Stimulated activated CD8-positive, alpha-beta memory T cell treated with anti-CD3 and anti-CD28 coated beads, Interleukin-2, amount 100 ng/mL, for 1 hour (primary cell): ENCODE measurements at regions not wholly inside any gene's neighbourhood (a gene's known extent, or its start where the extent isn't known, plus 50 kb on each side); places are given as distances from the start of the nearest gene placed in this dataset.
A peak's percentile ranks its signal among the peaks of the same experiment; 100 is the strongest.

Experiments
- DNase-seq, 2 donors: peaks; one replicate each; pipeline ENCODE4 v3.0.0-alpha.2; 2020; ENCODE audit warnings: low read depth in 2 of 2

DNA sequence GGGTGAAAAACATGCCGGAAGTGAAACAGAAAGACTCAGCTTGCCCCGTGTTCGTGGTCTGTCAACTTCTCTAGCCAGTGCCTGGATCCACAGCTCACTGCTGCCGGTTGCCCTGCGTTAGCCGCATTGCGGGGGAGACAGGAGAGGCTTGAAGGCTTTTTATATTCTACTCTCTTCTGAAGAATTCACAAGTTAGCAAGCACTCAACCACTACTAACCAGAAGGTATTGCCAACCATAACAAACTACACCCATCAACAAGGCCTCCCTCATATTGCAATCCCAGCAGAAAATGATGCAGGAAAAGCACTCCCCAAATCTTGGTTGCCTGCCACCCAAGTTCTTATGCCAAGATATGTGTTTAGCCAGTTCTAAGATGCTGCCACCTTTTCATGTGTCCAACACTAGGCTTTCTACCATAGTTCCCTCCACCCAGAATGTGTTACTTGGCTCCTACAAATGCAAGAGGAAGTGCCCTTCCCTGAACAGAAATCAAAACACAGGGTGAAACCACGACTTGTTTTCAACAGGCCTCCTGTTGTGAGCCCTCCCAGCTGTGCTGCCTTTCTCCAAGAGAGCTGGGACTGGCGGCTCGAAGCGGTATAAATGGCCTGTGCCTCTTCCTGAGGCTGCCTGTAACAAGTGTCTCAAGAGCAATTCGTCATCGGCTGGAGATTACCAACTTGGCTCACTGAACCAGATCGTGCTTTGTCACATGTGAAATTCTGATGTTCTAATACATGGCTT, 129.0 kb downstream of the SNX18 start:
- DNase-seq: peak; percentile 35 to 42

DNA sequence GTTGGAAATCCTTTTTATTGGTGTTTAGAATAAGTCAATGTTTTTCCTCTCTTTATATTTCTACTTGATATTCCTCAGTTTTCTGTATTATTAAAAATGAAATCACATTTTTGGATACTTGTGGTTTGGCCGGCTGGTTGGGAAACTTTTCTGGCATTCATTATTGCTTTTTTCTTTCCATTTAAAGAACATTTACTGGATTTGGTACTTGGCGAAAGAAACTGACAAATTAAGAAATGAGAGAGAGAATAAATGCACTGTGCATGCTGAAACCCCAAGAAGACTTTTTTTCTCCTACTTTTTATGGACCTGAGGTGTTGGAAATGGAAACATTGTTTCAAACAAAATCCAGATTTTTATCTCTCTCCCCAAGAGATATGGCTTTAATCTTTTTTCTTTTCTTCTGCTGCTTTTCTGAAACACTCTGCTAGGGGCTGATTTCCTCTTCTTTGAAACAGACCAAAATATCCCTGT, 128.4 kb downstream of the SNX18 start:
- no peak for DNase-seq

DNA sequence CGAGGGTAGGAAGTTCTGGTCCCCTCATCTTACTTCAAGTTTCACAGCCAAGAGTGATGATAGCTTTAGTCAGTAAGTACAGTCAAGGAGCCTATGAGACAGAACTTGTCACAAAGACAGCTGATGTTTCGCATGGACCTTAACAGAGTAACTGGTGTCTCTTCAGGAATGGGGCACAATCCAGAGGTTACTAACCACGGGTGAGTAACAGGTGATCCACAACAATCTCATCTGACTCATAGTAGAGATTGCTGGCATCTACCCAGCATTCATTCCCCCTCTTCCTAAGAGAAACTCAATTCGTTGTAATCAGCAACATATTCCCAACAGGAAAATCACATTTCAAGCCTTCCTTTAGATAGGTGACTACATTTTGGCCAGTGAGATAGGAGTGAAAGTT, 126.7 kb downstream of the SNX18 start:
- no peak for DNase-seq

DNA sequence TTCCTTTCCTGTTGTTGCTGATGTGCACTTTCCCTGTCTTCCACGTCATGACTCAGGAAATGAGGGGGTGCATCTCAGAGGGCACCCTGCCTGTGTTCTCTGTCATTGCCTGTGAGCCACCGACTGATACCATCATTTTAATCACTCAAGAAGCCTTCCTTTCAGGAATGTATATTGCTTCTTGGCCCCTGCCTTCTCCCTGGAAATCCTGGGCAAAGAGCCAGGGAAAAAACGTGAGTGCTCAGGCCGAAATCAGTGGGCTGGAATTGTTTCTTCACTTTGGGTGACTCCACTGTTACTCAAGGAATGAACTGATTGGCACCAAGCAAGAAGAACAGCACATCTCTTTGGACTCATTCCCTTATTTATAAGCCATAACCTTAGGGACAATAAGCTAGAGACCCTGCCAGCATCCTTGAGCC, 126.1 kb downstream of the SNX18 start:
- DNase-seq: no peak

DNA sequence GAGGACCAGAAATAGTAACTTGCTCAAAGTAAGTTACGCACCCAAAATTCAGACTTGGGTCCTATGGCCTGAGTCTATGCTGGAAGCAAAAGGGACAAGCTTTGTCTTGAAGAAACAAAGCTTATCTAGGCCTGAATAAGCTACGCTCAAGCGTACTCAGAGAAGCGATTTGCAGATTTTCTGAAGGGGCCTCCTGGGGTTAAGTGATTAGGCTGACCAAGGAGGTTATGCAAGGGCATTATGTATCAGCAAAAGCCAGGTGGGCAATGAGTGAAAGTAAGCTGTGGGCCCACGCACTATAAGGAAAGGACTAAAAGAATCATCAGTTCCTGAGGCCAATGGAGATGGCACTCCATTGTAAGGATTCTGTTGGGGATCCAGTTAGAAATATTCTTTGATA, 122.1 kb downstream of the SNX18 start:
- DNase-seq: no peak

DNA sequence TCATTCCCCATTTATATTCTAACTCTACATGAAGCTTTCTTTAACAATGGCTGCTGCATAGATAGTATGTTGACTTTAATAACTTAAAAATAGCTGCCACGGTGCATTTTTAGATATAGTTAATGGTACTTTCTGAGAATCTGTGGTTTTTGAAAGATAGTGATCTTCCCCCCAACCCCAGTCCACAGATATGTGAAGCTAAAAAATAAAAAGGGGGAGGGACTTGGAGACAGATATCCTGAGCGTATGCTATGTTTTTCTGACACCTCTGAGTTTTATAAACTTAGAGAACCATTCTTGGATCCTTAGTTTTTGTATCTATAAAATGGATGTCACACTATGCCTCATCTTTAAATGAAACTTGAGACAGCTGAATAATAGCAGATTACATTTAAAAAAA, 120.5 kb downstream of the SNX18 start:
- DNase-seq: no peak

DNA sequence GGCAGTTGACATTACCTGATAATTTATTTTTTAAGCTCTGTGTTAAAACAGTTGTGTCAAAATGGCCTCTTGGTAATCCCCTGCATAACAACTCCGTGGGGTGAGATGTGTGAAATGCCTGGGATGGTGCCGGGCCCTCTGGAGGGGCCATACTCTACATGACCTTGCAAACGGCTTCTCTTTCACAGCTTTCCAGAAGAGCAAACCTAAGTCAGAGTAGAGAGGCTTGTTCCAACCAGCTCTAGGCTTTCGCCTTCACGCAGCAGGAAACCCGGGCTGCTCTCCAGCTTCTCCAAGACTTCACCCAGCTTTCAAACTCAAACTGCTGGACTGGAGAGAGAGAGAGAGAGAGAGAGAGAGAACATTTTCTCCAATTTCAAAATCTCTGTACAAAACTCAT, 120.1 kb downstream of the SNX18 start:
- DNase-seq: no peak

DNA sequence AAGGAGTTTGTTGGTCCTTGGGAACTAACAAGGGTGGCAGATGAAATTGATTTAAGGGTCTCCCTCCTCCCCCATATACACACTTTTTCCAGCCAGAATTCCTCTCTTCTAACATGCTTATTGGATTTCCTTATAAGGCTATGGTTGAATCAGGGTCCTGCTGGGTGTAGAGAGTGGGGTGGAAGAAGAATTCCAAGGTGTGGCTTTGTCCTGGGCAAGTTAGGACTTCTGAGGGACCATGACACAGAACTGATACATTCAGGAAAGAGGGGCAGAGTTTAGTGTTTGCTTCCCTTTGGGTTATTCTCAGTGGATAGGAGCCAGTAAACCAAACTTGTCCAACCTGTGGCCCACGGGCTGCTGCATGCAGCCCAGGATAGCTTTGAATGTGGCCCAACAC, 116.5 kb downstream of the SNX18 start:
- DNase-seq: no peak

DNA sequence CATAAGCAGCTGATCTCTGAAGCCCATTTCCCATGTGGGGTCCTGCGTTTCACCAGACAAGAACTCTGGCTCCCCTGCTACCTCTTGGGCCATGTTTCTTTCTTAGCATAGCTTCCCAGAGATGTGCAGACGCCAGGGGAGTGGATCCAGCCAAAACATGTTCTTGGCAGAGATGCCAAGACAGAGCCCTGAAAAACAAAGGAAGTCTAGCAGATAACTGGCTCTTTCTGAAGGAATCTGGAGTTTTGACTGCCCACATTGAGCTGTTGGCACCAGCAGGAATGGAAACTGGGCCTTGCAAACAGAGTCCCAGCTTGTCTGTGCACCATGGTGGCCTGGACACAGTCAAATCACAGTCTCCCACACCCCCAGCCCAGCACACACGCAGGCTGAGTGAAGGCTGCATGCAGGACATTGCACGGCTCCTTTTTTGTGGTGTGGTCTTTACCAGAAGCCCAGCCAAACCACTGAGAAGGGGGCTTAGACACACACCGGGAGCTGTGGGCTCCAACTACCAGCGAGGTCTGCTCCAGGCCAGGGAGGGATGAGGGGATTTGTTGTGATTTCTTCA, 114.7 kb downstream of the SNX18 start:
- no peak for DNase-seq

DNA sequence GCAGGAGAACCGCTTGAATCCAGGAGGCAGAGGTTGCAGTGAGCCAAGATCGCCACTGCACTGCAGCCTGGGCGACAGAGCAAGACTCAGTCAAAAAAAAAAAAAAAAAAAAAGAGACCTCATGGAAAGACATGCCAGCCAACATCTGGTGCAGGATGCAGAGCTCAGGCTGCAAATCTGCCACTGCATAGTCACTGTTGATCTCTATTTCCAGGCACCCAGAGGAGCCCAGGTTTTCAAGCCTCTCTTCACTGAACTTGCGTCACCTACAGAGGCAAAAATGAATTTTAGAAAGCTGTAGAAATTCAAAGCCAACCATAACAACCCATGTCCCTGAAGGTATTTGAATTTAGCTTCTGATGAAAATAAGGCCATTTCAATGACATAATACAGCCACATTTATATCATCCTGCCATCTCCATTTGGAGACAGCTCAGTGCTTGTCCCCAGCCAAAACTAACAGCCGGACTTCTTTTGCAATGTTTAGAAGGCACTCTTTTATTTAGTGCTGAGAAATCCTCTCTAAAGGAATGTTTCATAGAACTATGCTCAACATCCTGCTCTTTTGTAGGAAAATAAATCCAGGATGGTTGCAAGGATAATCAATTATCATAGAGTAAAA, 113.3 kb downstream of the SNX18 start:
- no peak for DNase-seq

DNA sequence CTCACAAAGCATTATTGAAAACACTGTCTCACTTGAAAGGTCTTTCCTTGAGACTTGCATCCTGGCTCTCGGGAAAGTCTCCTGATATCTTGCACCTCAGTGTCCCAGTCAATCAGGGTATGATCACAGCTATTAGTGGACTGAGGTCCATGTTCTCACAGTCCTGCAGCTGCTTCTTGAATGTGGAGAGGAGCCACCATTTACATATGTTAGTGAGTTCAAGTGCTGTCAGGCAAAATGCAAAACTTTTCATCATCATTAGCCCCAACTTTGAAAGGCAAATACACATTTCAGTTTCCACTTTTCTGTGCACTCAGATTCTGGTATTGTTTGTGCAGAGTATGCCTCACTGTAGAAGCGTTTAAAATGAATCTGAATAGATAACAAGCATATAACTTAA, 111.6 kb downstream of the SNX18 start:
- DNase-seq: no peak

DNA sequence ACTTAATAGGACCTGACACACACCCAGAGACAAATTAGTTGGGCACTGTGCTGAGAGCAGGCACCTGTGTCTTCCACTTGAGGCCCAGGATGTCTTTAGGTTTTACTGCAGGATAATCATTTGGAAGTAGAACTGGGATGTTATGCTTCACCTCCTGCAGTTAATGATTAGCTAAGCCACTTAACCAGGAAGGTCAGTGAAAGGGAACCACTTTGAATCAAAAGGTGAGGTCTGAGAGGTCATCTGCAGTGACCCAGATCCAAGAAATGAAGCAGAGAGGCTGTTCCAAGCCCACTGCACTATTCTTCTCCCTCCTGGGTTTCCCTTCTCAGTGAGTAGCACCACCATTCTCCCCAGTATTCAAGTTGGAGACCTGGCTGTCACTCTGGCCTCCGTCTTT, 110.5 kb downstream of the SNX18 start:
- no peak for DNase-seq

DNA sequence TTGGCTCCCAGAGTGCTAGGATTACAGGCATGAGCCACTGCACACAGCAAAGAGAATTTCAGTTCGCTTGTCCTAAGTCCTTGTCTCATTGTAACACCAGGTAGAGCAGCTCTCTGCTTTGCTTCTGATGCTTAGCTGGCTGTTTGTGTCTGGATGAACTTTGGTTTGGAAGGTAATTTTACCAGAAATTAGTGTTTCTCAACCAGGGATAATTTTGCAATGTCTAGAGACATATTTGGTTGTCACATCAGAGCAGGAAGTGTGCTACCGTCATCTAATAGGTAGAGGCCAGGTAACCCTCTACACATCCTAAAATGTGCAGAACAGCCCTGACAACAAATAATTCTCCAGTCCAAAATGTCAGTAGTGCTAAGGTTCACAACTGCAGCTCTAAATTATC, 108.8 kb downstream of the SNX18 start:
- DNase-seq: no peak

DNA sequence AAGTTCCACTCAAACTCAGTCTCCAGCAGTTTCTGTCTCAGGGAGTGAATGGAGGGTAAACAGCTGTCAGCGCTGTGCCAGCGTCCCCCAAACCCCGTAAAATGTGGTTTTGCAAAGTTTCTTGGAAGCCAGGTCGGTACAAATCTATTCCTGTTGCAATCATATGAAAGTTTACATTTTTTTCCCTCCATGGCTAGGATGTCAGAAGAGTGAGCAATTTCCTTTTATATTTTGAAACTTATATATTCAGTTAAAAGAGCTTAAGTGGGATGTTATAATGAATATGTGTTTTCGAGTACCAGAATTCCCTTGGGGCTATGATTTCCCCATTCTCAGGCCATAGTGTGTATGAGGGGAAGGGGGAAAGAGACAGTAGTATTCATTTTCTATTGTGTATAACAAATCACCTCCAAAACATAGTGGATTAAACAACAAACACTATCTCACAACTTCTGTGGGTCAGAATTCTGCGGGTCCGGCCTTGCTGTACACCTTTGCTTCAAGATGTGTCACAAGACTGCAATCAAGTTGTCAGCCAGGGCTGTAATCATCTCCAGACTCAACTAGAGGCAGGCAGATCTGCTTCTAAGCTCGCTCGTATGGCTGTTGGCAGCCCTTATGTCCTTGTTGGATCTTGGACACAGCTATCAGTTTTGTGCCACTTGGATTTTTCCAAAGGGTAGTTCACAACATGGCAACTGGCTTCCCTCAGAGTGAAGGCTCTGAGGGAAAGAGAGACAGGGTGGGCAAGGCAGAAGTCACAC, 107.4 kb downstream of the SNX18 start:
- no peak for DNase-seq

DNA sequence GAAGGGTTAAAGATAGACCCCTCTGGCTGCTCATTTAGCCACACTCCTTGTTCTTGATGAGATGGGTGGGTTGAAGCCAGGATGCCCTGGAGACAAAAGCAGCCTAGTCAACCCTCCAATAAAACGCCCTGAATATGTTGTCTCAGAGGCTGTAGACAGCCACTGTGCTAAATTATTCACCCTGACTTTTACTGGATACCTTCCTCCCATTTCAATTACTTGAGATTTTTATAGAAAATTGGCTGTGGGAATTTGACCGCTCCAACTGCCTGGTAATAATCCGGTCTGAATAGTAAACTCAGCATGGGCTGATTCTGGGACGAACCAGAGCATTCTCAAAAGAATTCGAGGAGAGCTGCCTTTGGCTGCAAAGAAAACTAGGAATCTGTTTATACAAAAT, 104.2 kb downstream of the SNX18 start:
- DNase-seq: no peak

DNA sequence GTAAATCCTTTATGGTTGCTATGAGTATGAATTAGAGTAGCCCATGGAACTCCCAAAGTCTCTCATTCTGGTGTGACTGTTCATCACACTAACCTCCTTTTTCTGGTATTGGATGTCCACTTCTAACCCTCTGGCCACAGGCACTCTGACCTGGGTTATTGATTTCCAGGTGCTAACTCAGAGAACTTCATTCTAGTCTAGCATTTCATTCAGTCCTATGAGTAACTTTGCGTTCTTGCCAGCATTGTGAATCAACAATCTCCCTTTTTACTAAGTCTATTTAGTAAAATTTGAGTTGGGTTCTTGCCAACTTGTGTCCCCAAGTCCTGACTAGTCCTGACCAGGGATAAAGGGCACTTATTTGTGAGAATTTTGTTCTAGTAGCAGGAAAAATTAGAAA, 103.5 kb downstream of the SNX18 start:
- no peak for DNase-seq

DNA sequence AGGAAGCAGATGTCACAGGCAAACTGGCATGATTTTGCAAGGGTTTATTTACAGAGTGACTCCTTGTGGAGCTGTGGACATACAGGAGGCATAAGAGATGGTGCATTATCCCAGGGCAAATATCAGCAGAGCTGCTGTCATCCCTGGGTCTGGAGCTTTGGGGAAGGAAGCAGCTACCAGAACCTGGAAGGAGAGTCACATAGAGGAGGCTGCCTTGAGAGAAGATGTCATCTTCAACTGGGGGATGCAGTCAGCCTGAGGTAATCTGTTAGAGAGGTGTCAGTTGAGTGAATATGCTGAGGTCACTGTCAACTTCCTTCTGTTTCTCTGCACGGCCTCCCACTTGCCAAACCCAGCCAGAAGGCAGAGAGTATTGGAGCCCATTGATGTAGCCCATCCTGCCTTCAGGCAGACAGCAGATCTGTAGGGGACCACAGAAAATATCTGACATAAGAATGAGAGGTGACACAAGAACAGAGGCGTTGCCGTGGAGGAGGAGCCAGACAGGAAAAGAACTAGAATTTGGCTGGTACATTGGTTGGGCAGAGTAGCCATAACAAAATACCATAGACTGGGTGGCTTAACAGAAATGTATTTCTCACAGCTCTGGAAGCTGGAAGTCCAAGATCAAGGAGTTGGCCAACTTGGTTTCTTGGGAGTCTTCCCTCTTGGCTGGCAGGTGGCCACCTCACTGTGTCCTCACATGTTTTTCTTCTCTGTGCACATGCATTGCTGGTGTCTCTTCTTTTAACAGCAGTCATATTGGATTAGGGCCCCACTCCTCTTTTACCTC, 102.8 kb downstream of the SNX18 start:
- no peak for DNase-seq

DNA sequence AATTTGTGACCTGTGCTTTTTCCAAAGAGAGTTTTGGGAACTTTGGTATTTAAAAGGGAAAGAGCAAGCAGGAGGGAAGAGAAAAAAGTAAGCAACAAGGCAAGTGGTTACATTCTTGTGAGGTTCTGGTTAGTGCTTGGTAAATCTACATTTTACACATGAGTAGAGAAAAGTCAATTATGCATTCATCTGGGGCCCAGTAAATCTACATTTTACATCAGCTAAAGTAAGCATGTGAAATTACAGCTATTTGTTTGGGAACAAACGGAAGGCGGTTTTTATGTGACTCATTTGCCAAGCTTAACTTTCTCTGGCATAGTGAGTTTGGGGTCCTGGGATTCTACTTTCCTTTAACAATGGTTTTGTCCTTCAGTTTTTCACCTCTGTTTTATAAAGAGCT, 102.2 kb downstream of the SNX18 start:
- DNase-seq: no peak

DNA sequence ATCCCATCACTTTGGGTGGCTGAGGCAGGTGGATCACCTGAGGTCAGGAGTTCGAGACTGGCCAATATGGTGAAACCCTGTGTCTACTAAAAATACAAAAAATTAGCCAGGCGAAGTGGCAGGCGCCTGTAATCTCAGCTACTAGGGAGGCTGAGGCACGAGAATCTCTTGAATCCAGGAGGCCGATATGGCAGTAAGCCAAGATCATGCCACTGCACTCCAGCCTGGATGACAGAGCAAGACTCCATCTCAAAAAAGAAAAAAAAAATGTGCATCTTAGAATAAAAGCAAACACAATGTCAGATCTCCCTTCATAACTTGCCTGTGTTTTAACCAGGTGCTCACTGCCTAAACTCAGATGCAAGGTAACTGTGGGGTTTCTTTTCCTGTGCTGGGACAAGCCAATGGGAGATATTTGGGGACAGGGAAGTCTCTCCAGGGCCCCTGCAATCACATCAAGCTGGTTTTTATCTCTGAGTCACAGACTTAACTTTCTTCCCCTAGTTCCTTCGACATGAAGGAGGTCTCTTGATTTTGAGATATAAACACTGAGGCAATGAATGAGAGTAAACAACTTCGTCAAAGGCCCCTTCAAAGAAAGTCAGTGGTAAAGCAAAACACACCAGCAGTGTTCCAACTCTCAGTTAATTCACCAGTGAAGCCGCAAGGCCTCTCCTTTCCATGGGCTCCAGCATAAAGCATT, 99.1 kb downstream of the SNX18 start:
- DNase-seq: no peak

DNA sequence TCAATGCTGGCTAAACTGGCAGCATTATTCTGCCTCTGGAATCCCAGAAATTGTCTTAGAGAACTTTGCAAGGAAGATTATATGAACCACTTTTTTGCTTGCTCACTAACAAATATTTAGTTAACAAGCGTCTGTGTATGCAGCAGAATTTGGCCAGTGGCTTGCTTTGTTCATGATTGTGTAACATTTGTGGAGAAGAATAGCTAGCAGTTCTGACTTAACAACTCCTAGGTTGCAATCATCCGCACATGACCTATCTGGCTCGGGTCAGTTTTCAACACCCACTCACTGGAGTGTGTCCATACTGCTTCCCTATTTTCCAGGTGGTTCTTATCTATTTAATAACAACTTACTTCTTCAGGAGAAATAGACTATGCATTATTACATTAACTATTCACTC, 98.5 kb downstream of the SNX18 start:
- DNase-seq: no peak

DNA sequence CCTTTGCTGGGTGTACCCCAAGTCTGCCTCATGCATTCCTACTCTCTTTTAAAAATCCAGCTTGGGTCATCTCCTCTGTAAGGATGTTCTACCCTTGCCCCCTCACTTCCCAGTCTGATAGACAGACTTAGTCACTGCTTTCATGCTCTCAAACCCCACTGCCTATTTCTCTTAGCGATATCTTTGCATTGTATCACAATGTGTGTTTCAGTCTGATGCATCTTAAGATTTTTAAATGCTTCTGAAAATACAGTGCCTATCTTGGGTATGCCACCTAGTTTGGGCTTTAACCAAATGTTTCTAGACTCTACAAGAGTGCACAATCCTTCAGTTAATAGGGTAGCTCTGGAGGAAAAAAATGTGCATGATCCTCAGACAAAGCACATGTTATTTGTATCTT, 97.8 kb downstream of the SNX18 start:
- no peak for DNase-seq
